ENCODE measurements at regions not wholly inside any gene's neighbourhood (a gene's known extent, or its start where the extent isn't known, plus 50 kb on each side); places are given as distances from the start of the nearest gene placed in this dataset.

DNA sequence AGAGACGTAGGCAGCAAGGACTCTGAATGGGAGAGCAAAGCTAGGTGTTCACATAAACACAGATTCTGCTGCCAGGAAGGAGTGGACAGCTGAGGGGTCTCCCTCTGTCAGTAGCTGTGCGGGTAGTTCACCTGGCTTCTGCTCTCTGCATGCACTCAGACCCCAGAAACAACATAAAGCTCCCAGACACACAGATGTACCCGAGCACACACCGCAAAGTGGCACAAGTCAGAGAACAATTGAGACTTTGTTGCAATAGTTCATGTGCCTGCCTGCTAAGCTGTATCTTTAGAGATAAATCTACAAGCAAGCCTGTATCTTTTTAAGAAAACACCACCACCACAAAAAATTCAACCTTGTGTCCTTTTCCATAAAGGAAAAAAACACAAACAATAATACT lies 420.0 kb upstream of the ST6GAL2 start:
- Histone ChIP-seq H3K27ac (no peak overlapping the region), H3K4me3 (IDR thresholded peaks at IDR 0.05; ENCODE audit: insufficient read depth, low read depth, low read length) (no peak overlapping the region), H2AFZ (ENCODE audit: low read depth) (no peak overlapping the region), H3K79me2 (ENCODE audit: insufficient read depth, low read depth) (no peaks in the 10 kb centered on the region), H3K4me2 (no peak overlapping the region), H3K27me3 (ENCODE audit: insufficient read depth, low read depth) (no peaks in the 10 kb centered on the region), H4K20me1 (ENCODE audit: insufficient read depth) (no peaks in the 10 kb centered on the region), H3K9ac (no peak overlapping the region), H3K4me1 (ENCODE audit: low read depth, poor library complexity, severe bottlenecking) (no peaks in the 10 kb centered on the region), H3K36me3 (ENCODE audit: insufficient read depth) (no peaks in the 10 kb centered on the region)
- TF ChIP-seq, protein P1, sequence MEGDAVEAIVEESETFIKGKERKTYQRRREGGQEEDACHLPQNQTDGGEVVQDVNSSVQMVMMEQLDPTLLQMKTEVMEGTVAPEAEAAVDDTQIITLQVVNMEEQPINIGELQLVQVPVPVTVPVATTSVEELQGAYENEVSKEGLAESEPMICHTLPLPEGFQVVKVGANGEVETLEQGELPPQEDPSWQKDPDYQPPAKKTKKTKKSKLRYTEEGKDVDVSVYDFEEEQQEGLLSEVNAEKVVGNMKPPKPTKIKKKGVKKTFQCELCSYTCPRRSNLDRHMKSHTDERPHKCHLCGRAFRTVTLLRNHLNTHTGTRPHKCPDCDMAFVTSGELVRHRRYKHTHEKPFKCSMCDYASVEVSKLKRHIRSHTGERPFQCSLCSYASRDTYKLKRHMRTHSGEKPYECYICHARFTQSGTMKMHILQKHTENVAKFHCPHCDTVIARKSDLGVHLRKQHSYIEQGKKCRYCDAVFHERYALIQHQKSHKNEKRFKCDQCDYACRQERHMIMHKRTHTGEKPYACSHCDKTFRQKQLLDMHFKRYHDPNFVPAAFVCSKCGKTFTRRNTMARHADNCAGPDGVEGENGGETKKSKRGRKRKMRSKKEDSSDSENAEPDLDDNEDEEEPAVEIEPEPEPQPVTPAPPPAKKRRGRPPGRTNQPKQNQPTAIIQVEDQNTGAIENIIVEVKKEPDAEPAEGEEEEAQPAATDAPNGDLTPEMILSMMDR (conservative IDR thresholded peaks at IDR 0.05; ENCODE audit: low read depth, low read length) = no peak

GRCh38 chr2:107306881-107307280 lies 420.9 kb upstream of the ST6GAL2 start:
- no peak overlapping the region for H3K9ac ChIP-seq
- H4K20me1 ChIP-seq (ENCODE audit: insufficient read depth) = no peaks in the 10 kb centered on the region
- TF ChIP-seq, protein P1 (conservative IDR thresholded peaks at IDR 0.05; ENCODE audit: low read depth, low read length) = no peak
- no peaks in the 10 kb centered on the region for H3K36me3 ChIP-seq (ENCODE audit: insufficient read depth)
- H3K4me3 ChIP-seq (IDR thresholded peaks at IDR 0.05; ENCODE audit: insufficient read depth, low read depth, low read length) = no peak overlapping the region
- H3K79me2 ChIP-seq (ENCODE audit: insufficient read depth, low read depth) = no peaks in the 10 kb centered on the region
- no peak overlapping the region for H3K27ac ChIP-seq
- H3K4me1 ChIP-seq (ENCODE audit: low read depth, poor library complexity, severe bottlenecking) = no peaks in the 10 kb centered on the region
- H3K4me2 ChIP-seq = no peak overlapping the region
- H3K27me3 ChIP-seq (ENCODE audit: insufficient read depth, low read depth) = no peaks in the 10 kb centered on the region
- H2AFZ ChIP-seq (ENCODE audit: low read depth) = no peak overlapping the region

DNA sequence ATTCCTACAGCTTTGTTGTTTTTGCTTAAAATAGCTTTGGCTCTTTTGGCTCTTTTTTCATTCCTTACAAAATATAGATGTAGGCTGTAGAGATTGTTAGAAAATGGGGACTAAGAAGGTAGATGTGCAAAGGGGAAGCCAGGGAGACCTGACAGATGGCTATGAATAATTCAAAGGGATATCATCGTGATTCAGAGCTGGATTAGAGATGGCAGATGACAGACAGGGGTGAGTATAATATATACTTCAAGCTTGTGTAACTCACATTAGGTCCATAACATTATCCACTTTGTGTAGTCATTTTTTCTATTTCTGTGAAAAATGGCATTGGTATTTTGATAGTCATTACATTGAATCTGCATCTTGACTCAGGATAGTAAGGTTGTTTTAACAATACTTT lies 422.9 kb upstream of the ST6GAL2 start:
- Histone ChIP-seq H3K27ac (no peak overlapping the region), H4K20me1 (ENCODE audit: insufficient read depth) (no peaks in the 10 kb centered on the region), H3K79me2 (ENCODE audit: insufficient read depth, low read depth) (no peaks in the 10 kb centered on the region), H2AFZ (ENCODE audit: low read depth) (no peak overlapping the region), H3K36me3 (ENCODE audit: insufficient read depth) (no peaks in the 10 kb centered on the region), H3K4me2 (no peak overlapping the region), H3K27me3 (ENCODE audit: insufficient read depth, low read depth) (no peaks in the 10 kb centered on the region), H3K4me1 (ENCODE audit: low read depth, poor library complexity, severe bottlenecking) (no peaks in the 10 kb centered on the region), H3K9ac (no peak overlapping the region), H3K4me3 (IDR thresholded peaks at IDR 0.05; ENCODE audit: insufficient read depth, low read depth, low read length) (no peak overlapping the region)
- TF ChIP-seq, protein P1 (conservative IDR thresholded peaks at IDR 0.05; ENCODE audit: low read depth, low read length) = no peak

- Histone ChIP-seq H3K27ac (no peak overlapping the region), H3K9ac (no peak overlapping the region), H3K79me2 (ENCODE audit: insufficient read depth, low read depth) (no peaks in the 10 kb centered on the region), H2AFZ (ENCODE audit: low read depth) (no peak overlapping the region), H3K4me3 (IDR thresholded peaks at IDR 0.05; ENCODE audit: insufficient read depth, low read depth, low read length) (no peak overlapping the region), H3K27me3 (ENCODE audit: insufficient read depth, low read depth) (no peaks in the 10 kb centered on the region), H3K36me3 (ENCODE audit: insufficient read depth) (no peaks in the 10 kb centered on the region), H3K4me1 (ENCODE audit: low read depth, poor library complexity, severe bottlenecking) (no peaks in the 10 kb centered on the region), H3K4me2 (no peak overlapping the region), H4K20me1 (ENCODE audit: insufficient read depth) (no peaks in the 10 kb centered on the region)
- TF ChIP-seq, protein P1 (conservative IDR thresholded peaks at IDR 0.05; ENCODE audit: low read depth, low read length) = no peak
Observed at GRCh38 chr2:107312240-107312639, 426.3 kb upstream of the ST6GAL2 start.
